HG02943 (cell line): ENCODE measurements at regions not wholly inside any gene's neighbourhood (a gene's known extent, or its start where the extent isn't known, plus 50 kb on each side); places are given as distances from the start of the nearest gene placed in this dataset.

Experiments
- ATAC-seq: cut with Tn5 transposase; IDR thresholded peaks from one replicate; pipeline ENCODE4 v1.9.1; 2021; ENCODE audit warnings: mild to moderate bottlenecking, low read depth, moderate library complexity; ENCODE audit not compliant: unreplicated experiment

DNA sequence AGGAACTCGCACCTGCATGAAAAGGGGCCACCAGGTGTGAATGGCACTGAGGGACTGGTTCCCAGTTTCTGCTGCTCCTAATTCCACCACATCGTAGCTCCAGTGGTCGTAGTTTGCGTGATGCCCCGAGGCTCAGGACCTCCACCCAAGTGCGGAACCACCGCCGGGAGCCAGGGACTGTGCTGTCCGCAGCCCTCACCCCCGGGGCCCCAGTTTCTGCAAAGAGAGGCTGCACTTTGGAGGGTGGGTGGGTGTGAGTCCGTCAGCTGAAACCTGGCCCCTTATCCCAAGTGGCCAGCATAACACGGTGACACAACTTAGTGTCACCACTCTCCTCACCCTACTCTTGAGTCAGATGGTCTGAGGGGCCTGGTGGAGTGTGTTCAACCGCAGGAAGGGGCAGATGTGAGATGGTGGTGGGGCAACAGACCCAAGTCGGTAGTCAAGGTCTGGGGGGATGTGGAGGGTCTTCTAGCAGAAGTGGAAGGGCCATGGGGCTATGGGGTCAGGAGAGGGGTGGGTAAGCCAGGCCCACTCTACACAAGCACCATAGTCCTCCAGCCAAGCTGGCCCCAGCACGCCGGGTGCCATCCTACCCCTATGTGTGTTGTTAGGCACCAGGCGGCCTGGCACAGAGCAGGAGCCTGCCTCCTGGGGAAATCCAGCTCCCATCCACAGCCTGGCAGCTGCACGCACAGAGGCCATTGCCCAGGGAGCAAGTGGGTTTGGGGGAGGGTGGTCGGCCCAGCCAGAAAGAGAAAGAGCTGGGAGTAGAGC lies 1301.6 kb downstream of the UQCRFS1 start:
- no peak for ATAC-seq

DNA sequence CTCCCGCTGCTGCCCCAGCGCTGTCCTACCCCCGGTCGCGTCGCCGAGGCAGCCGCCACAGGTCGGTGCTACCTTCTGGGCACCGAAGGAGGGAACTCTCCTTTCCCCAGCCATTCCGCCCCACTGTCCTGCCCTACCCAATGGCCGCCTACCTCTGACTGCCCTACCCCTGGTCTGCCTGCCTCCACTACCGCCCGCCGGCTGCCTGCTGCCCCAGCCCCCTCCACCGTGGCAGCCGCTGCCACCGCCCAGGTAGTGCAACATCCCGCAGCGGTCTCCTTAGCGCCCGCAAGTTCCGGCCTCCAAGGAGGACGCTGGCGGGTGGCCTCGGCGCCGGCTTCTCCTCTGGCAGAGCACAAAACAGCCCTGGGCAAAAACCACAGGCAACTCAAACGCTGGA lies 1303.1 kb downstream of the UQCRFS1 start:
- no peak for ATAC-seq

DNA sequence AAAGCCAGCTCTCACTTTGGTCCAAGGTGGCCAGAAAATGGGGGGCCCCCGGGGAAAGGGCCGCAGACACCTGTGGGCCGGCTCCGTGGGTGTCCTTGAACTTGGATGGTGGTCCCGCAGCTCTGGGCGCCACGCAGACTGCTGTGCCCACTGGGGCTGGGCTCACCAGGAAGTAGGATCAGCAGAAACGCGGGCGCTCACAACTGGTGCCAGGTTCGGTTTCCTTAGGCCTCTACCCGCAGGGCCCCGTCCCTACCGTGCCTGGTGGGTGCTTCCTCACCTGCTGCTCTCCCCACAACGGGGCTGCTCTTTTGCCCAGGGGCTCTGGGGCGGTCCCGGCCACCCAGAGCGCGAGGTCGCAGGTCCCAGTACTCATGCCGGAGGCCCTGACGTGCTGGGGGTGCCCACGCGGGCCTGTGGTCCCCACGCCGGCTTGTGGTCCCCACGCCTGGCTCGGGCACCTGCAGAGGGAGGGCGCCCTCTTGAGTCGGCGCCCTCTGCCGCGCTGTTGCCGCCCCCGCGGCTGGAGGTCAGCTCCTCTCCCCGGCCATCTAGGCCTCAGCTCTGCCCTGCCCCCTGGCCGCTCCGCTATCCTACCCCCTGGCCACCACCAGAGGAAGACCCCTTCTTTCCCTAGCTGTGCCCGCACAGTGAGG lies 1303.6 kb downstream of the UQCRFS1 start:
- ATAC-seq: no peak

DNA sequence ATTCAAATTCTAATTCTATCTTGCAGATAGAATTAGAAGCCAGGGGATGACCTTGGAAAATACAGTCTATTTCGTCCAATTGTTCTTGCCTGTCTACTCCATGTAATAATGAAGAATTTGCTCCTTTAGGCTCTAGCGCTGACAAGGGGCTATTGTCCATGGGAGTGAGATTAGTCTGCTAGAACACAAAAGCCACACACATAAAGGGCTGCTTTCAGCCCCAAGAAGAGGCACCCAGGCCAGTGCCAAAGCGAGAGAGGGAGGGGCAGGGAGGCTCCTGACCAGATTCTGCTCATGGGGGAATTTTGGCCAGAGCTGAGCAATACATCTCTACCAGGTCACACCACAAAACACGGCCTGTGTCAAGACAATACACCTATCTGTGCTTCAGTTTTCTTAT lies 1306.9 kb downstream of the UQCRFS1 start:
- ATAC-seq: no peak

DNA sequence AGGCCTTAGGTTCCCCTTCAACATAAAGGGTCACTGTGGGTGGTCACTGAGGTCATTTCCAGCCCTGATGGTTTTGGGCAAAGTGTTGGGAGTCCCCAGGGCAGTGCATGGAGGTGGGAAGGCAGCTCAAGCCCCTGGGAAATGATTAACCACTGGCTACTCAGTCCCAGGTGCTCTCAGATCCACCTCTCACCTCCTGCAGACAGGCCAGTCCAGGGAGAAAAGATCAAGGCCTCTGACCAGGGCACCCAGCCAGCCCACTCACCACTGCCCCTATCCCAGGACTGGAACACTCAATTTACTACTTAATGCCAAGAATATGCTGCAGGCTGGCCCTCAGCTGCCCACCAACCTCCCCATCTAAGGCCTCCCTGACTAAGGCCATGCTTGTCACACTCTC lies 1307.9 kb downstream of the UQCRFS1 start:
- ATAC-seq: no peak

DNA sequence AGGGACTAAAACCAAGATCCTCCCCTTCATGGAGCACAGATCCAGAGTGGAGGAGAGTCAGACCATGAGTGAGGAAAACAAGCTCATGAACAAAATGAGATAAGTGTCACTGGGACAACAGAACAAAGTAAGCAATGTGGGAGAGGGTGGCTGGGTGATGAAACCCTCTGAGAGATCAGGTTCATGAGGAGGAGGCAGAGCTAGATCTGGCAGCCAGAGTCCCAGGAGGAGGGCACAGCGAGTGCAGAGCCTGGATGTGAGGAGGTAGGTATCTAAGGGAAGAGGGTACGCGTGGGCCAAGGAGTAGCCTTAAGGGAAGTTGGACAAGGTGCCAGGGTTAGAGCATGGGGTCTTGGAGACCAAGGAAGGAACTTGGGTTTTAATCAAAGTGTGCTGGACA lies 1311.9 kb downstream of the UQCRFS1 start:
- no peak for ATAC-seq

DNA sequence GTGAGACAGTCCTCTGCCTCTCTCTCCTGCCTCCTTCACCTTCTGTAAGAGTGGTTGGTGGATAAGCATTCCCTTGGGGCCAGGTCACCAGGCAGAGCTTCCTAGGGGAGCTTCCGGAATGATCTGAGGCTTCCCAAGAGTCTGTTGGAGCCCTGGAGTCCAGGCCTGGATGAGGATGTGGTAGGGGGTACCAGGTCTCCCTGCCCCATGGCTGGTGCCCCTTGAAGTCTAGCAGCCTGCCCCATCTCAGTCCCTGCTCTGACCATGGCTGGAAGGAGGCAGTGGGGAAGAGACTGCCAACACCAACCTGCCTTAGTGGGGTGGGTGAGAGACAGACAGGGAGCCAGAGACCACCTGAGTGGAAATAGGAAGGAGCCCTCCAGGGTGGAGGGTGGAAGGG lies 1316.9 kb downstream of the UQCRFS1 start:
- ATAC-seq: no peak

DNA sequence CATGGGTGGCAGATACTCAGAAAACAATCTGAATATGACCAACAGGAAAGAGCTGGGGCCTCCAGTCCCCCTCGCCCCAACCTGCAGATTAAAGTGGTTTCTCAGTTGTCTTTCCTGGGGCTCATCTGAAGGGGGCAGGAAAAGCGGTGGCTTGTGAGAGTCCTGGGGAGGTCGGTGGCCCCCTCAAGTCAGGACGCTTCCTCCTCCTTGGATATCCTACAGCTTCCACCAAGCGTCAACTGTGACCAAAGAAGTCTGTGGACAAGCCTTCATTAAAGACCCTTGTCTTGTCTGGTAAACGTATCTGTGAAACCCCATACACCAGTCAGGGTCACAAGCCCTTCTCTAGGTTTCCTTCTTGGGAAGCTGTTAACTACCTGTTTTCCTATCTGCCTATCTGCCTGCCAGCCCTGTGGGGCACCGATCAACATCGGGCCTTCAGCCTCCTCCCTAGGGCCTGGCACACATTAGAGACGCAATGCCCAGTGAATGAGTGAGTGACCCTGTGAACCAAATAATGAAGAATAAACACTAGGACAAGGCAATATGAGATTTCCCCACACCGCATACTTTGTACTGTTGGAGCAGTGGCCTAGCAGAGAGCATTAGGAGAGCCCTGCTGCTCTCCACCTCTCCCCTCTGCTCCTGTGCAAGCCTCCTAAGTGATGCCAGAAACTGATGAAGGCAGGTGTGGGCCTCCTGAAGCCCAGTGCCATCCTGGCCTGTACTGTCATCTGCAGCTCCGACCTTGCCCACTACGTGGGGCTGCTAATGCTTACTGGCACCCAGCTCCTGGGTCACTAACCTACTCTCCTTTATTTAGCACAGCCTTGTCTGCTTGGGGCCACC lies 1317.8 kb downstream of the UQCRFS1 start:
- no peak for ATAC-seq

DNA sequence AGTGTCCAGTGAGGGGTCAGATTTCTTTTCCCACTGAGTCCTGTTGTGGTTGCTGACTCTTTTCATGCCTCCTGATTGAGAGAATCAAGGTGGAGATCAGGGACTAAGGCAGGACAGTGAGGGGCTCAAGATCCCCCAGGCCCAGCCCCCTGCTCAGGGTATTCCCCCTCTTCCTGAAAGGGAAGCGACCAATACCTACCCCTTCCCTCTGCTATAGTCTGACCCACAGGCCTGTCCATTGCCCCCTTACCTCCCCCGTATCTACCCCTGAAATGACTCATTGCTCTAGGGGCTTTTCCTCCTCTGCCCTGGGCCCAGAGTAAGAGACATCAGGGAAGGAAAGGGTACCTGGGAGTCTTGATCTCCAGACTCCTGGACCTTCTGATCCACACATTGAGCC lies 1320.5 kb downstream of the UQCRFS1 start:
- no peak for ATAC-seq

DNA sequence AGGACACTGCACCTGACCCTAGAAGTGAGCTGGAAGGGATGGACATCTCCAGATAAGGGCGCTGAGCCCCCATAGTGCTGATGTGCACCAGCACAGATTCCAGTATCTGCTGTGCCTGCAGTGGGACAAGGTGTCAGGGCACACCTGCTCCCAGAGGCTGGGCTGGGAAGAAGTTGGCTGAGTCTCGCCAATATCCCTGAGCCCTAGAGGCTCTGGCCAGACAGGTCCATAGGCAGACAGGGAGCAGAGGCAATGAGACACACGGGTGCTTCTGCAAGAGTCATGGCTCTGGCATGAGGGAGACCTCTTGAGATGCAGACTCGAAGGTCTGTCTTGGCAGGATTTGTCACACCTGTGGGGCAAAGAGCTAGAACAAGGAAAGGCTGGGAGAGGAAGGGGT lies 1321.5 kb downstream of the UQCRFS1 start:
- no peak for ATAC-seq

DNA sequence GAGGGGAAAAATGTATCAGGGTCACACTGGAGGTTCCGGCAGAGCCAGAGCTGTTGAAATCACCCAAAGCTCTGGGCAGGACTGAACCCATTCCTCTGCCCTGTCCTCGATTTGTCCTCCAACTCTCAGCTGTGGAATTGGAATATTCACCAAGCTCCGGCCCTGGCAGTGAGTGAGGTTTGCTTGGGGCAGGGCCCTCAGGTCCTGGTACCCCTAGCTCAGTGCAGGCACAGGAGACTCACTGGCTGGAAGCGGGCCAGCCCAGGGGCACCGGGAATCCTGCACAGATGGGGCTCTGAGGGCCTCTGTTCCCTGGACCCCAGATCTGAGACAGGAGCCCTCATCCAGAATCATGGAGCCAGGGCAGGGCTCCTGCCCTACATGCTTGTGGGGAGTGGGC lies 1322.3 kb downstream of the UQCRFS1 start:
- ATAC-seq: no peak

DNA sequence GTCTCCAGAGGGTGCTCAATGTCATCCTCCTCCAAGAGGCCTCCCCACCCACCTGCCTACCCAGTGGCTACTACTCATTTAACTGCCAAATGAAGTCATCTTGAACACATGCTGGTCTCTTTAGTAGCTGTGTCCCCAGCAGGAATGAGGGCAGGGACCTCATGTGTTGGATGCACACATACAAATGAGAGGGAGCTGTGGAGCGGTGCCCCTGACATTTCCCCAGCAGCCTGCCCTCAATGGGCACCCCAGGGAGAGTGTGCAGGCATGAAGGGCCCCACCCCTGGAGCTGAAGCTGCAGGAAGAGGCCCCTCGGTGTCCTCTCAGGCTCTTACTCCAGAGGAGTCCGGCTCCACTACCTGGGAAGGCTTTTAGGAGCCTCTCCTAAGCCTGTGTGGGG lies 1322.7 kb downstream of the UQCRFS1 start:
- ATAC-seq: no peak

DNA sequence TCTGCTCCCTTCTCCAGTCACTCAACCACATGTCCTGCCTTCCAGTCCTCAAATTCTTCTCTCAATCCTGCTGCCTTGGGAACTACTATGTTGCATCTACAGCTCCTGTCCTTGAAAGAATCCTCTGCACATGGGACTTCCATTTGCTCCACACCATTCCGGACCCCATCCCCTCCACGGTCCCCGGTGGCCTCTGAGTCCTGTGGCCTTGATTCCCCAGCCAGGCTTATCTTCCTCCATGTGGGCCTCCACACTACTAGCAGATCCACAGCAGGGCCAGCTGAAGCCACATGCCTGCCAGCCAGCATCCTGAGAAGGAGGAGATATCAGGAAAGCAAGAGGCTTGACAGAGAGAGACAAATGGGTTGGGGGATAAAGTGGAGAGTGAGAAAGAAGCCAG lies 1323.8 kb downstream of the UQCRFS1 start:
- ATAC-seq: no peak

DNA sequence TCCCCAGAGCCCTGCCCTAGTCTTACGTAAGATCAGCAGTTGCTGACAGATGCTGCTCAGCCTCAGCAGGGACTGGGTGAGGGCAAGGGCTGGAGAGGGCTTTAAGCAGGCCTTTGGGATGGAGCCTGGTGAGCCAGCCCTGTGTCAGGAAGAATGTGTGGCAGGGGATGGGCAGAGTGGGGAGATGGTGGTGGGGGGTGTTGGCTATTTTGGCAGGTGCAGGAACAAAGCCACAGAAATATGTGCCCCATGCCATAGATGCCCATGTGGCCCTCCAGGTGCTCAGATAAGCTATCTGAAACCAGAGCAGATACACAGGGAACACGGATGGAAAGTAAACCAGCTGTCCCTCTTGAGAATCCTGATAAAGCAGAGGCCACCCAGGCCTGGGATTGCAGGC lies 1325.0 kb downstream of the UQCRFS1 start:
- no peak for ATAC-seq

DNA sequence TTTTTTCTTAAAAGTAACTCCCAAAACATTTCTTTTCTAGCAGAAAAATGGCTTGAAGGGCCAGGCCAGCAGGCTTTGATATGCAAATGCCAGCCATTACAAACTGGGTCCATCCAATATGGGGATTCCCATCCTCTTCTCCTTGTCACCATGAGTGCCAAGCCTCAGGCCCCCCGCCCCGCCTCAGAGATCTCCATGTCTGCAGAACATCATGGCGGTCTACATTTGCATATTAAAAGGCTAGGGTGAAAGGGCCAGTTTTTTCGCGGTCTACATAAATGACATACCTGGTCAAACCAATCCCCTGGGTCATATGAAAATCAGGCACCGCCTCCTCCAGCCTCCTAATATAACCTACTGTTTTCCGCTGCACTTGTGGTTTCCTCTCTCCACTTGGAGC lies 1327.6 kb downstream of the UQCRFS1 start:
- ATAC-seq: no peak

DNA sequence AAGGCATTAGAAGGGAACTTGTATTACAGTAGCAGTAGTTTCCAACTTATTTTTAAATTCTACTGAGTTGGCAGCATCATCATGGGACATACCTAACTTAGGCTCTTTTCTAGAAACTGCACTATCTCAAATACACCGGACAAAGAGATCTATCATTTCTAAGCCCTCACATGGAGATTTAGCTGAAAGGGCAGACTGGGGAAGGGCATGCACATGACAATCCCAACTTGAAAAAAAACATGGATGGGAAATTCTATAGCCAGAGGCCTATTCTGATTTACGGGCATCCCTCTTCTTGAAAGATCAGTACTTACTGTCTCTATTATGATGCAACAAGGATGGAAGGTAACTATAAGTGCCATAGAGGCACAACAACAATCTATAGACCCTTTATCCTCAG lies 1328.6 kb downstream of the UQCRFS1 start:
- ATAC-seq: no peak

DNA sequence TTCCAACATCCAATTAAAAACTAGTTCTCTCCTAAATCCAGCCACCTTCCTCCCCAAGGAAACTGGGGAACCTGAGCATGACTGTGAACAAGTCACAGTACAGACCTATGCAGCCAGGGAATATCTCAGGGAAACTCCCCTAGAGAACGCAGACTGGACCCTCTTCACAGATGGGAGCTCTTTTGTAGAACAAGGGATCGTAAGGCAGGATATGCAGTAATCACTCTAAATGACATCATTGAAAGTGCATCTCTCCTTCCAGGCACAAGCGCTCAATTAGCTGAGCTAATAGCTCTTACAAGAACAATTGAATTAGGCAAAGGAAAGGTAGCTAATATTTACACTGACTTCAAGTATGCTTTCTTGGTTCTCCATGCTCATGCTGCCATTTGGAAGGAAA lies 1331.7 kb downstream of the UQCRFS1 start:
- ATAC-seq: no peak

DNA sequence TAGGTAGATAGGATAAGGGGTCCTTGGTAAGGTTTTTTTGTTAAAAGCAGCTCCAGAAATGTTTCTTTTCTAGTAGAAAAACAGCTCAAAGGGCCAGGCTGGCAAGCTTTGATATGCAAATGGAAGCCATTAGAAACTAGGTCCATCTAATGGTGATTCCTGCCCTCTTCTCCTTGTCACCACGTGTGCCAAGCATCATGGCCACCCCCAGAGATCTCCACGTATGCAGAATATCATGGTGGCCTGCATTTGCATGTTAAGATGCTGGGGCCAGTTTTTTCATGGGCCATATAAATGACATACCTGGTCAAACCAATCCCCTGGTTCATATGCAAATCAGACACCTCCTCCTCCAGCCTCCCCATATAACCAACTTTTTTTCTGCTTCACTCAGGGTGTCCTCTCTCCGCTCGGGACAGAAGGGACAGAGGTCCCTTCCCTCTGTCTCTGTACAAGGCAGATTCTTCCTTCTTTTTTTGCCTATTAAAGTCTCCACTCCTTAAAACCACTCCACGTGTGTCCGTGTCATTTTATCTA lies 1335.9 kb downstream of the UQCRFS1 start:
- ATAC-seq: no peak

DNA sequence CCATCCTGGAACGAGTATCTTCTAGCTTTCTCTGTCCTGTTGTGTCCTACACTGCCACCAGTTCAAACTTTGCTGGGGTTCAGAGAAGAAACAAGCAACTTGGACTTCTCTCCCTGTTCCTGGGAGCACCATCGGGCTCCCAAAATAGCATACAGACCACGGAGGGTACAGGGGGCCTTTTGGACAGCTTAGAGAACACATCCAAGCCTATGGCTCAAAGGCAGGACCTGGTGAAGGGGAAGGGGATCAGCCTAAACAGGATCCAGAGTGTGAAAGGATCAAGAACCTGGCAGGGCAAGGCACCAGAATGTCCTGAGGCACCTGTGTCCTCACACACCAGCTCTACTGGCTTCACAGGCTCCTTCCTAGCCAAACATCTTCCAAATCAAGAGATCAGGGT lies 1336.5 kb downstream of the UQCRFS1 start:
- no peak for ATAC-seq

DNA sequence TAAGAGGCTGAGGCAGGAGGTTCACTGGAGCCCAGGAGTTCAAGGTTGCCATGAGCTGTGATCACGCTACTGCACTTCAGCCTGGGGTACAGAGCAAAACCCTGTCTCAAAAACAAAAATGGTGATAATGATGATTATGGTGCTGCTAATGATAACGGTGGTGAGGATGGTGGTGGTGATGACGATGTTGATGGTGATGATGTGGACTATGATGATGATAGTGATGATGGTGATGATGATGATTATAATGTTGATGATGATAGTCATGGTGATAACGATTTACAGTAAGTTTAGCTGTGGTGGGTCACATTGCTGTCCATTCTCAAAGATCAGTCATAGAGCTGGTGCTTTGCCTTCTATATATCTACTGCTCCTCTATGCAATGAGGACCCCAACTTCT lies 1340.6 kb downstream of the UQCRFS1 start:
- ATAC-seq: no peak

DNA sequence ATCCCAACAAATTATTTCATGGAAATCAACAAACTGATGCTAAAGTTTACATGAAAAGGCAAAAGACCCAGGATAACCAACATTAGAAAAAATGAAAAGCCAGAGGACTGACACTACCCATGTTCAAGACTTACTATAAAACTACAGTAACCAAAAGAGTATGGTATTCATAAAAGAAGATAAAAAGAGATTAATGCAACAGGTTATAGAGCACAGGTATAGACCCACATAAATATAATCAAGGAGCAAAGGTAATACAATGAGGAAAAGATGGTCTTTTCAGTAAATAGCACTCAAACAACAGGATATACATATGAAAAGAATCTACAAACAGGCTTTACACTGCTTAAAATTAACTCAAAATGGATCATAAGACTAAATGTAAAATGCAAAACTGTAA lies 1342.7 kb downstream of the UQCRFS1 start:
- no peak for ATAC-seq
